Activated gamma-delta T cell treated with anti-CD3 and anti-CD28 coated beads, Interleukin-2, amount 50 U/mL, for 16 hours (primary cell): ENCODE measurements at regions not wholly inside any gene's neighbourhood (a gene's known extent, or its start where the extent isn't known, plus 50 kb on each side); places are given as distances from the start of the nearest gene placed in this dataset.
"Not testable (repeated sequence)": the region's sequence is repeated elsewhere in the genome, so short reads cannot be mapped to it uniquely, and the experiment has no call there.

Source experiments
- DNase-seq: peaks from one replicate; pipeline ENCODE4 v3.0.0-alpha.2; 2020; ENCODE audit warnings: low read depth

- no peak for DNase-seq
Observed at GRCh38 chr1:5733596-5733995, 258.6 kb downstream of the NPHP4 start.

GRCh38 chr1:5731110-5731423 lies 261.2 kb downstream of the NPHP4 start:
- DNase-seq, result no peak

GRCh38 chr1:5730272-5731109 lies 261.7 kb downstream of the NPHP4 start:
- DNase-seq, result no peak

GRCh38 chr1:5729636-5730145 lies 262.5 kb downstream of the NPHP4 start:
- no peak for DNase-seq

GRCh38 chr1:5728663-5729355 lies 263.4 kb downstream of the NPHP4 start:
- DNase-seq, result no peak

- DNase-seq, result no peak
Observed at GRCh38 chr1:5727871-5728643, 264.2 kb downstream of the NPHP4 start.

GRCh38 chr1:5727191-5727590 lies 265.0 kb downstream of the NPHP4 start:
- DNase-seq, result no peak

GRCh38 chr1:5726586-5727184 lies 265.5 kb downstream of the NPHP4 start:
- DNase-seq, result not testable (repeated sequence)

GRCh38 chr1:5725855-5726585 lies 266.2 kb downstream of the NPHP4 start:
- no peak for DNase-seq

- no peak for DNase-seq
Observed at GRCh38 chr1:5725406-5725805, 266.8 kb downstream of the NPHP4 start.

- DNase-seq, result no peak
Observed at GRCh38 chr1:5724847-5725246, 267.4 kb downstream of the NPHP4 start.

GRCh38 chr1:5722635-5723164 lies 269.5 kb downstream of the NPHP4 start:
- DNase-seq, result no peak

- no peak for DNase-seq
Observed at GRCh38 chr1:5721634-5722215, 270.5 kb downstream of the NPHP4 start.

- DNase-seq, result no peak
Observed at GRCh38 chr1:5720936-5721335, 271.3 kb downstream of the NPHP4 start.

GRCh38 chr1:5720484-5720883 lies 271.7 kb downstream of the NPHP4 start:
- DNase-seq, result no peak

GRCh38 chr1:5720045-5720444 lies 272.2 kb downstream of the NPHP4 start:
- no peak for DNase-seq

- no peak for DNase-seq
Observed at GRCh38 chr1:5718831-5719632, 273.2 kb downstream of the NPHP4 start.

- no peak for DNase-seq
Observed at GRCh38 chr1:5717031-5717682, 275.1 kb downstream of the NPHP4 start.

- DNase-seq, result no peak
Observed at GRCh38 chr1:5716126-5716525, 276.1 kb downstream of the NPHP4 start.
